Peyer's patch (tissue), 4 donors: ENCODE measurements at regions not wholly inside any gene's neighbourhood (a gene's known extent, or its start where the extent isn't known, plus 50 kb on each side); places are given as distances from the start of the nearest gene placed in this dataset.

Experiments used
- POLR2A ChIP-seq, 2 donors: fragments of 450-650 bp; IDR thresholded peaks; one replicate each; pipeline ENCODE4 v1.5.1; 2017; ENCODE audit warnings: antibody characterized with exemption in 2 of 2, mild to moderate bottlenecking in 2 of 2, moderate library complexity in 2 of 2
- TF ChIP-seq, protein P1 (sequence below), 6 experiments: fragments of 450-650 bp in 4 of 6; fragments of 200-600 bp in 2 of 6; sonication (generic) in 1 of 6; IDR thresholded peaks; one replicate each; pipeline ENCODE4 v1.5.1; 2017 to 2019; ENCODE audit warnings: antibody characterized with exemption in 6 of 6, mild to moderate bottlenecking in 3 of 6, moderate library complexity in 1 of 6

DNA sequence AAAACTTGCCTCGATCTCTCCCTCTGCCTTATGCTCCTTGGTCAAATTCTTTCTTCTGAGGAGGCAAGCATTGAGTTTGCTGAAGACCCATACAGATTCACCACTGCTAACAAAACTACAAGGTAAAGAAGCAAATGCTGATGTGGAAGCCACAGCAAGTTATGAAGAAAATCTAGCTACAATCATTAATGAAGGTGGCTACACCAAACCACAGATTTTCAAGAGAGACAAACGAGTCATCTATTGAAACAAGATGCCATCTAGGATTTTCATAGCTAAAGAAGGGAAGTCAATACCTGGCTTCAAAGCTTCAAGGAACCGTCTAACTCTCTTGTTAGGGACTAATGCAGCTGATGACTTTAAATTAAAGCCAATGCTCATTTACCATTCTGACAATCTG is 203.2 kb downstream of the METTL4 start:
- no peak for TF ChIP-seq POLR2A (IDR thresholded peaks at IDR 0.05)
- TF ChIP-seq, protein P1, sequence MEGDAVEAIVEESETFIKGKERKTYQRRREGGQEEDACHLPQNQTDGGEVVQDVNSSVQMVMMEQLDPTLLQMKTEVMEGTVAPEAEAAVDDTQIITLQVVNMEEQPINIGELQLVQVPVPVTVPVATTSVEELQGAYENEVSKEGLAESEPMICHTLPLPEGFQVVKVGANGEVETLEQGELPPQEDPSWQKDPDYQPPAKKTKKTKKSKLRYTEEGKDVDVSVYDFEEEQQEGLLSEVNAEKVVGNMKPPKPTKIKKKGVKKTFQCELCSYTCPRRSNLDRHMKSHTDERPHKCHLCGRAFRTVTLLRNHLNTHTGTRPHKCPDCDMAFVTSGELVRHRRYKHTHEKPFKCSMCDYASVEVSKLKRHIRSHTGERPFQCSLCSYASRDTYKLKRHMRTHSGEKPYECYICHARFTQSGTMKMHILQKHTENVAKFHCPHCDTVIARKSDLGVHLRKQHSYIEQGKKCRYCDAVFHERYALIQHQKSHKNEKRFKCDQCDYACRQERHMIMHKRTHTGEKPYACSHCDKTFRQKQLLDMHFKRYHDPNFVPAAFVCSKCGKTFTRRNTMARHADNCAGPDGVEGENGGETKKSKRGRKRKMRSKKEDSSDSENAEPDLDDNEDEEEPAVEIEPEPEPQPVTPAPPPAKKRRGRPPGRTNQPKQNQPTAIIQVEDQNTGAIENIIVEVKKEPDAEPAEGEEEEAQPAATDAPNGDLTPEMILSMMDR (IDR thresholded peaks at IDR 0.05): no peak
